Fibroblast of lung (primary cell): ENCODE measurements at regions not wholly inside any gene's neighbourhood (a gene's known extent, or its start where the extent isn't known, plus 50 kb on each side); places are given as distances from the start of the nearest gene placed in this dataset.
"Not testable (repeated sequence)": the region's sequence is repeated elsewhere in the genome, so short reads cannot be mapped to it uniquely, and the experiment has no call there.

Experiments
- DNase-seq, 2 donors: peaks; one replicate each; pipeline versions ENCODE4 v3.0.0 to v3.0.0-alpha.2; 2010; ENCODE audit warnings: low read depth in 2 of 2
- H2AFZ ChIP-seq: 2 replicates; pipeline ENCODE4 v1.5.1; 2012; ENCODE audit warnings: low read length, control low read depth, inconsistent platforms
- H3K27ac ChIP-seq: 2 replicates; pipeline ENCODE4 v1.5.1; 2011; ENCODE audit warnings: low read length, control low read depth; ENCODE audit not compliant: insufficient read depth
- H3K27me3 ChIP-seq: 2 replicates; pipeline ENCODE4 v1.5.1; 2011; ENCODE audit warnings: mild to moderate bottlenecking, low read length; ENCODE audit not compliant: control insufficient read depth, insufficient read depth
- H3K36me3 ChIP-seq: 2 replicates; pipeline ENCODE4 v1.5.1; 2011; ENCODE audit warnings: low read length; ENCODE audit not compliant: control insufficient read depth, insufficient read depth
- H3K4me1 ChIP-seq: 2 replicates; pipeline ENCODE4 v1.5.1; 2011; ENCODE audit warnings: low read length; ENCODE audit not compliant: control insufficient read depth, insufficient read depth; ENCODE audit errors: extremely low read depth
- H3K4me2 ChIP-seq: 2 replicates; pipeline ENCODE4 v1.5.1; 2011; ENCODE audit warnings: low read length, control low read depth; ENCODE audit not compliant: insufficient read depth; ENCODE audit errors: extremely low read depth
- H3K4me3 ChIP-seq, 4 experiments: fragments of 200-600 bp in 1 of 4; sonication (generic) in 1 of 4; replicated peaks in 1 of 4; 2 replicates each; pipeline ENCODE4 v1.5.1; 2011 to 2016; ENCODE audit warnings: low read length in 4 of 4, low read depth in 3 of 4, mild to moderate bottlenecking in 3 of 4, control low read depth in 2 of 4, inconsistent platforms in 1 of 4, mixed read lengths in 1 of 4; ENCODE audit not compliant: insufficient read depth in 1 of 4; ENCODE audit errors: control extremely low read depth in 1 of 4
- H3K79me2 ChIP-seq: 2 replicates; pipeline ENCODE4 v1.5.1; 2012; ENCODE audit warnings: mild to moderate bottlenecking, low read length, inconsistent platforms; ENCODE audit not compliant: control insufficient read depth, insufficient read depth
- H3K9ac ChIP-seq: 2 replicates; pipeline ENCODE4 v1.5.1; 2011; ENCODE audit warnings: mild to moderate bottlenecking, low read length, control low read depth; ENCODE audit not compliant: insufficient read depth
- H3K9me3 ChIP-seq: 2 replicates; pipeline ENCODE4 v1.5.1; 2012; ENCODE audit warnings: low read depth, low read length; ENCODE audit not compliant: control insufficient read depth, insufficient read depth
- H4K20me1 ChIP-seq: 2 replicates; pipeline ENCODE4 v1.5.1; 2011; ENCODE audit warnings: low read length; ENCODE audit not compliant: control insufficient read depth, insufficient read depth; ENCODE audit errors: extremely low read depth

- not testable (repeated sequence) for H3K9ac ChIP-seq
- DNase-seq: peak; percentile 4 to 14
These were observed 52.8 kb downstream of the FOXD4L6 start for GRCh38 chr9:41075671-41076070.

DNA sequence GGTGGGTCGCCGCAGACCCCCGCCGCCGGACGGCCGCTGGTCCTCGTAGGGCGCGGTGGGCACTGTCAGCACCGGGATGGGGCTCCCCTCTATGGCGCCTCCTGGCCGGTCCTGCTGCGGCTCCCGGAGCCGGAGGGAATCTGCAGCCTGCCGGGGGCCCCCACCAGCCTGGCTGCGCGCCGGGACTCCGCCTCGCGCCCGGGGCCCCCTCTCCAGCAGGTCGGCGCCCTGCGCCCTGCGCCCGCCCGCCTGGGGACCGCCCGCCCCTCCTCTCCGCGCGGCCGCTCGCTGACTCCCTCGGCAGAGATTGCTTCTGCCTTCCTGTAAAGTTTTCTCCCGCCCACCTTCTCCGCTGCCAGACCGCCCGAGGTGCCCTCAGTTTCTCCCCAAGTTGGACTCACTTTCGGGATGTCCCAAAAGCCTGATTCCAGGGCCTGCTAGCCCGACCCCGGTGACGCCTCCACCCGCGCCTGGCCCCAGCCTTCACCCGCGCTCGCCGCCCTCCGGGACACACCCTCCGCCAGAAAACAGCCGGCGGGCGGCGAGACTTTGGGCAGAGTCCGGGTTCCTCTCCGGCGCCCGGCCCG is 54.0 kb downstream of the FOXD4L6 start:
- not testable (repeated sequence) for H3K4me2 ChIP-seq, H3K4me1 ChIP-seq, H3K9me3 ChIP-seq, H4K20me1 ChIP-seq, H3K79me2 ChIP-seq, H3K27me3 ChIP-seq, H3K36me3 ChIP-seq
- DNase-seq: peak; percentile 31 to 46
- Histone ChIP-seq H3K27ac (peak overlapping the region; percentile 73), H3K4me3 (peak overlapping the region; percentile 43 to 64 (median 55)), H3K9ac (peak overlapping the region; percentile 74), H2AFZ (peak overlapping the region; percentile 57)

More at GRCh38 chr9:41075671-41076070, 52.8 kb downstream of the FOXD4L6 start:
- peak overlapping the region; percentile 73 for H3K27ac ChIP-seq
- H3K4me1 ChIP-seq, H3K4me2 ChIP-seq, H3K36me3 ChIP-seq, H4K20me1 ChIP-seq, H3K79me2 ChIP-seq, H3K4me3 ChIP-seq, H2AFZ ChIP-seq, H3K27me3 ChIP-seq, H3K9me3 ChIP-seq: not testable (repeated sequence)

- not testable (repeated sequence) for H3K27ac ChIP-seq, H3K9me3 ChIP-seq, H3K4me2 ChIP-seq, H3K79me2 ChIP-seq, H4K20me1 ChIP-seq, H2AFZ ChIP-seq, H3K36me3 ChIP-seq, H3K27me3 ChIP-seq, H3K4me1 ChIP-seq
- Histone ChIP-seq H3K4me3 (peak overlapping the region; percentile 38 to 62 (median 55)), H3K9ac (peak overlapping the region; percentile 23)
- DNase-seq: peak; percentile 30 to 60
These were observed 54.8 kb downstream of the FOXD4L6 start for GRCh38 chr9:41073471-41074243.

DNA sequence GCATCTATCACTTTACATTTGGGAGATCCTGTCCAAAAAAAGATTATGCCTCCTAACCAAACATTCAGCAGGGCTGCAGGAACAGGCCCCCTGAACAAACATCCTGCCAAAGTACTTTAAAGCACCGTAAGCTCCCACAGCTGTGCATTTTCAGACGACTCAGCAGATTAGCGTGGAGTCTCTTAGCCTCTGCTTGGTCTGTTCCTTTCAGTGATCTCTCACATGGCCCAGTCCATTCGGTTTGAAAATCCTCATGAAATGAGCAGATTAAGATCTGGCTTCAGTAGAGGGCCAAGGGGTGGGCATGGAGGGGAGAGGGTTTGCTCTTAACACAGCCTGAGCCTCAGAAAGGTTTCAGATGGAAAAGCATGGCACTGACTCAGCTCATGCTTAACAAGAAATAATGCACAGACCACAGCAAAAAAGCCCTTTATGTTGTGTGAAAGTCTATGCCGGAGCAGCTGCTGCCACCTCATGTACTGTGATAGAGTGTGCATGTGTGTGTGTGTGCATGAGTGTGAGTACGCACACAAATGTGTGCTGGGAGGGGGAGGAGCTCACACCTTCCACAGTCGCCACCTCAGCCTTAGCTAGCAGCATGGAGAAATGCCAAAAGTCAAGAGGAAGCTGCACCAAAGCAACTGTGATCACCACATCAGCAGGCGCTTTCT is 64.2 kb downstream of the FOXD4L6 start:
- not testable (repeated sequence) for H2AFZ ChIP-seq, H3K9me3 ChIP-seq, H3K9ac ChIP-seq, H3K27me3 ChIP-seq, H3K36me3 ChIP-seq, H3K4me1 ChIP-seq, H3K79me2 ChIP-seq, H4K20me1 ChIP-seq
- H3K4me3 ChIP-seq: peak overlapping the region in 1 of 4 experiments; percentile 13
- H3K4me2 ChIP-seq: peak overlapping the region; percentile 13
- H3K27ac ChIP-seq: peak overlapping the region; percentile 64
- DNase-seq: peak; percentile 55 to 71

DNA sequence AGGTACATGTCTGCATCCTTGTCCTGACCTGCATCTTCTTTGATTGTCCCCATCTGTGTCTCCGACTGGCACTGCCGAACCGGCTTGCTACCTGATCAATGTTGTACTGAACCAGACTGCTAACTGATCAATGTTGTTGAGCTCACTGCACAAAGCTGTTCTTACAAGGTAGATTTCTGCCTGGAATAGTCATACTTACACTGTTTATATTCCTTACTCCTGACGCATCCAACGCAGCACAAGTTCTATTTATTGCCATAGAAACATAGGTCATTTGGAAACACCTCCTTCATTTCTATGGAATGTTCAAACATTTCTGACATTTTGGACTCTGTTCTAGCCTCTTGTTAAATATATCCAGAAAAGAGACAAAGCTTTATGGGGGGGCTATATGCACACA is 65.2 kb downstream of the FOXD4L6 start:
- not testable (repeated sequence) for H3K9me3 ChIP-seq, H3K9ac ChIP-seq, H3K36me3 ChIP-seq, H3K27me3 ChIP-seq, H3K4me3 ChIP-seq, H3K4me1 ChIP-seq, H3K79me2 ChIP-seq, H4K20me1 ChIP-seq, H2AFZ ChIP-seq, H3K4me2 ChIP-seq
- peak; percentile 72 to 75 for DNase-seq
- H3K27ac ChIP-seq: peak overlapping the region; percentile 43

GRCh38 chr9:41059603-41060002 is 68.9 kb downstream of the FOXD4L6 start:
- H4K20me1 ChIP-seq, H3K27ac ChIP-seq, H3K9me3 ChIP-seq, H3K9ac ChIP-seq, H3K4me3 ChIP-seq, H3K36me3 ChIP-seq, H2AFZ ChIP-seq, H3K79me2 ChIP-seq, DNase-seq, H3K4me2 ChIP-seq, H3K27me3 ChIP-seq, H3K4me1 ChIP-seq: not testable (repeated sequence)
